AG10803 (cell line): ENCODE measurements at regions not wholly inside any gene's neighbourhood (a gene's known extent, or its start where the extent isn't known, plus 50 kb on each side); places are given as distances from the start of the nearest gene placed in this dataset.

Experiments used
- DNase-seq: peaks from one replicate; pipeline ENCODE4 v3.0.0; 2010; ENCODE audit warnings: low read depth
- H3K4me3 ChIP-seq: 2 replicates; pipeline ENCODE4 v1.5.1; 2011; ENCODE audit warnings: mild to moderate bottlenecking, low read length, control low read depth
- TF ChIP-seq, protein P1 (sequence below): conservative IDR thresholded peaks from 2 replicates; pipeline ENCODE4 v1.5.1; 2011; ENCODE audit warnings: mild to moderate bottlenecking, low read length, control low read depth, inconsistent platforms

DNA sequence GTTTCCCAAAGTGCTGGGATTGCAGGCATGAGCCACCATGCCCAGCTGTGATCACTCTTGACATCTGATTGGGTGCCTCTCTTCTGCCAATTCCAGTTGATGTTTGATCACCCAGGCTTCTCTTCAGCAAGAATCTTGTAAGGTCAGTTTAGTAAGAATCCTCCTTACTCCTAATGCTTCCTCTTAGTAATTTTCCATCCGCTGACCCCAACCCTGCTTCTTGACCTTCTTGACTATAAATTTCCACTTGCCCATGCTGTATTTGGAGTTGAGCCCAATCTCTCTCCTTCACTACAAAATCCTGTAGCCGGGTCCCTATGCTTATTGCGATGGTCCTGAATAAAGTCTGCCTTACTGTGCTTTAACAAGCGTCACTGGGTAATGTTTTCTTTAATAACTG is 75.4 kb downstream of the DDIT4L start:
- H3K4me3 ChIP-seq: no peak overlapping the region
- TF ChIP-seq, protein P1, sequence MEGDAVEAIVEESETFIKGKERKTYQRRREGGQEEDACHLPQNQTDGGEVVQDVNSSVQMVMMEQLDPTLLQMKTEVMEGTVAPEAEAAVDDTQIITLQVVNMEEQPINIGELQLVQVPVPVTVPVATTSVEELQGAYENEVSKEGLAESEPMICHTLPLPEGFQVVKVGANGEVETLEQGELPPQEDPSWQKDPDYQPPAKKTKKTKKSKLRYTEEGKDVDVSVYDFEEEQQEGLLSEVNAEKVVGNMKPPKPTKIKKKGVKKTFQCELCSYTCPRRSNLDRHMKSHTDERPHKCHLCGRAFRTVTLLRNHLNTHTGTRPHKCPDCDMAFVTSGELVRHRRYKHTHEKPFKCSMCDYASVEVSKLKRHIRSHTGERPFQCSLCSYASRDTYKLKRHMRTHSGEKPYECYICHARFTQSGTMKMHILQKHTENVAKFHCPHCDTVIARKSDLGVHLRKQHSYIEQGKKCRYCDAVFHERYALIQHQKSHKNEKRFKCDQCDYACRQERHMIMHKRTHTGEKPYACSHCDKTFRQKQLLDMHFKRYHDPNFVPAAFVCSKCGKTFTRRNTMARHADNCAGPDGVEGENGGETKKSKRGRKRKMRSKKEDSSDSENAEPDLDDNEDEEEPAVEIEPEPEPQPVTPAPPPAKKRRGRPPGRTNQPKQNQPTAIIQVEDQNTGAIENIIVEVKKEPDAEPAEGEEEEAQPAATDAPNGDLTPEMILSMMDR: no peak
- DNase-seq: no peak

DNA sequence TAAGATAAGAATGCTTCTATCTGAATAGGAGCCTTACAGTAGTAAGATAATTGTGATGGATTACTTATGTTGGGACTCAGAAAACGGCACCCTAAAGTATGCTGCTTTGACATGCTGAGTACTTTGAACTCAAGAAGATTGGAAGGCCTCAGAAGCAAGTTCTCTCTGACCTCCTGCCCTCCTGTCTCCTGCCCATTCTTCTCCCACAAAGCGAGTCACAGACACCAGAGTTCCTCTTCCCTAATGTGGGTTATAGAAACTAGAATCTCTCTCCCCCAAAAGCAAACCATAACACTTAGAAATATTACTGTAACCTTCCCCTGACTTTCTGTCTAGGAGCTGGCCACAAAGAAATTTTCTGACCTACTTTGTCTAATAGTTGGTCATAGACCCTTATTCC is 76.5 kb downstream of the DDIT4L start:
- no peak overlapping the region for H3K4me3 ChIP-seq
- TF ChIP-seq, protein P1: no peak
- DNase-seq: no peak

DNA sequence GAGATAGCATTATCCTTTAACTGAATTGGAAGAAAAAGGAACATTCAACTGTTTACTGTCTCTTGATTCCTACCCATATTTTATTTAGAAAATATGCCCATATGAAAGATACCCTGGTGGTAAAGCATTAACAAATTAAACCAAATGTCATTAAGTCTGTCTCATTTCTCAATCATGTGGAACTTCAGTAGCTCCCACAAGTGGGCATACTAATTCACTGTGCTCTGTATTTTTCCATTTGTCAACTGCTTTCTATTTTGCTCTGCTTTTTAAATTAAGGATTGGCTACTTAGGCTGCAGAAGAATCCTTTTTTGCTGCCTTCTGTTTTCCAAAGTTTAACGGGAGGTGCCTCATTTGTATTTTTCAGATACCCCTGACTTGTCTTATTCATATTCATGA is 77.2 kb downstream of the DDIT4L start:
- DNase-seq: no peak
- H3K4me3 ChIP-seq: no peak overlapping the region
- TF ChIP-seq, protein P1: no peak

DNA sequence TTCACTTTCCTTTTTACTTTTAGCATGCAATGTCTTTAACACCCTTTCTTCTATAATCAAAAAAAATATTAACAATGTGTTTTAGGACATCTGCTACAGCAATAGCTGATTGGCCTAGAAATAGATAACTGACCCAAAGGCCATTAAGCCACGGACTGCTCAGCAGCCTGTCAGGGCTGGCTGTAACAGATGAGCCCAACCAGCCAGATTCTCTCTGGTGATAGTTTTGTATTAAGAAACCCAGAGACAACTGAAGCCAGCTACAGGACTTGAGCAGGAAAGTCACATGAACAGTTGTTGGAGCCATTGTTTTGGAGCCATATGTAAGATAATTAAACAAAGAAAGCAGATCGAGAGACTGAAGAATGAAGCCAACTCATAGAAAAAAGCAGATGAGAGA is 80.3 kb downstream of the DDIT4L start:
- TF ChIP-seq, protein P1: no peak
- DNase-seq: no peak
- no peak overlapping the region for H3K4me3 ChIP-seq

DNA sequence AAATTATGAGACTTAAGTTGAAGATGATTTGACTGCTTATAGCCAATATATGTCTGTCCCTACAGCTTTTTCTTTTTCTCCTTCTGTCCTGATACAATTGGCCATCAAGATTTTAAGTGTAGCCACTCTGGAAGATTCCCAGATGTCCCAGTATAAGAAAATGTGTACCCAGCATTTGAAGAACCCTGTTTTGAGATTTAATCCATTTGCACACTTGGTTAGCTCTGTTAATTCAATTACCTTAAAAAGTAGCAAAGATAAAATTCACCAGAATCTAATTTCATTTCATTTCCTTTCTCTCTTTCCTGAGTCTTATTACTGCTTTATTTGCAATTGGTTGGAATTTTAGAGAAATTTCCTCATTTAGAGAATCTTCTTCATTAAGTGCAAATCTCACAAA is 81.4 kb downstream of the DDIT4L start:
- TF ChIP-seq, protein P1: no peak
- H3K4me3 ChIP-seq: no peak overlapping the region
- no peak for DNase-seq

DNA sequence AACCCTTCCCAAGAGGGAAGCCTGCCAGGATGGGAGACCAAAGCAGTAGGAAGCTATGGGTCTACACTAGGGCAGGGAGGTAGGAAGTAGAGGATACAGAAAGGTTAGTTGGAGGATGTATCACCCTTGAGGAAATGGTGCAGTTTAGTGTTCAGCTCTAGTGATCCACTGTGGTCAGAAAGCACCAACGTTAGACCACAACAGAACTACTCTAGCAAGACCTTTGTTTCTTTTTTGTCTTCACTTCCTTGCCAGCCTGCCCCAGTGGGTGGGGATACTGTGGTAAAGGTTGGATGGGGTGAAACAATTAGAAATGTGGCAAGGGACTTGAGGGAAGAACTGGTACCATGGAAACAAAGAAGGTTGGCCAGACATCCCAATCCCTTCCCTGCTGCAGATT is 83.3 kb downstream of the DDIT4L start:
- H3K4me3 ChIP-seq: no peak overlapping the region
- DNase-seq: no peak
- TF ChIP-seq, protein P1: no peak

DNA sequence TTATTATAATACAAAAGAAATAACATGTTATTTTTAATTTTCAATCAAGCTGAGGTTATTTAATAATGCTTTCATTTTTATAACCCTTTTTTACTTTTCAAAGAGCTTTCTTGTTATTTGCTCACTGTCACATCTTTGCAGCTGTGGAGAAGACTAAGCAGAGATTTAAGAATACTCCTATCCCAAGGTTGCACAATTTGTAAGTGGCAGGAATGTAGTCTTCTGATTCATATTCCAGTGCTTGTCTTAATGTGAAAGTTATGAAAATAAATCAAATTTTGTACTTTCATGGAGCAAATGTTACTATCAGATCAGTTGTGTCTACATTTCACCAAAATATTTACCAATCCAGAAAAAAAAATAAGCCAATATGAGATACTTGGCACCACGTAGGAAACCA is 86.6 kb downstream of the DDIT4L start:
- TF ChIP-seq, protein P1: no peak
- no peak overlapping the region for H3K4me3 ChIP-seq
- peak; percentile 12 for DNase-seq
